ENCODE measurements at regions not wholly inside any gene's neighbourhood (a gene's known extent, or its start where the extent isn't known, plus 50 kb on each side); places are given as distances from the start of the nearest gene placed in this dataset.
A peak's percentile ranks its signal among the peaks of the same experiment; 100 is the strongest.
"Not testable (repeated sequence)": the region's sequence is repeated elsewhere in the genome, so short reads cannot be mapped to it uniquely, and the experiment has no call there.

DNA sequence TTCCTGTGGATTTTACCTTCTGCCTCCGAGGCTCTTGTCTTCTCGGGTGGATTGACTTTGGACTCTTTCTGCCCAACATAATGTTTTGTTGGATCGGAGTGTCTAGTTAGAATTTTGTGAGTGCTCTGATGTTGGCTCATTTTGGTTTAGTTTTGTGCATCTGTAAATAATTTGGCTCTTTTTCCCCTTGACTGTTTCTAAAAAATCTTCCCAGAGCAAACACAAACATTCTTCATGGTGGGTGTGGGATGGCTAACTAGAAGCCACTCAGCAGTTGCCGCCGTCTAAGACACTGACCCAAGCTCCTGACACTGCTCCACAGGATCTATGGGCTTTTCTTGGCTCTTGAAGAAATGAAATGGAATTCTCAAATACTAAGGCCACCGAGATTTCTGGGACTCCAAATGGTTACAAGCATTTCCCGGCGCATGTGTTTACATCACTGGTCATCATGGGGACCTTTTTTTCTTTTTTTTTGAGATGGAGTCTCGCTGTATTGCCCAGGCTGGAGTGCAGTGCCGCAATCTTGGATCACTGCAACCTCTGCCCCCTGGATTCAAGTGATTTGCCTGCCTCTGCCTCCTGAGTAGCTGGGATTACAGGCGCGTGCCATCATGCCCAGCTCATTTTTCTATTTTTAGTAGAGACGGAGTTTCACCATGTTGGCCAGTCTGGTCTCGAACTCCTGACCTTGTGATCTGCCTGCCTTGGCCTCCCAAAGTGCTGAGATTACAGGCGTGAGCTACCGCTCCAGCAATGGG lies 92.0 kb upstream of the FRMD1 start:
- no peak for DNase-seq (ENCODE audit: low spot score in 2 of 2)
- TF ChIP-seq, protein P1, sequence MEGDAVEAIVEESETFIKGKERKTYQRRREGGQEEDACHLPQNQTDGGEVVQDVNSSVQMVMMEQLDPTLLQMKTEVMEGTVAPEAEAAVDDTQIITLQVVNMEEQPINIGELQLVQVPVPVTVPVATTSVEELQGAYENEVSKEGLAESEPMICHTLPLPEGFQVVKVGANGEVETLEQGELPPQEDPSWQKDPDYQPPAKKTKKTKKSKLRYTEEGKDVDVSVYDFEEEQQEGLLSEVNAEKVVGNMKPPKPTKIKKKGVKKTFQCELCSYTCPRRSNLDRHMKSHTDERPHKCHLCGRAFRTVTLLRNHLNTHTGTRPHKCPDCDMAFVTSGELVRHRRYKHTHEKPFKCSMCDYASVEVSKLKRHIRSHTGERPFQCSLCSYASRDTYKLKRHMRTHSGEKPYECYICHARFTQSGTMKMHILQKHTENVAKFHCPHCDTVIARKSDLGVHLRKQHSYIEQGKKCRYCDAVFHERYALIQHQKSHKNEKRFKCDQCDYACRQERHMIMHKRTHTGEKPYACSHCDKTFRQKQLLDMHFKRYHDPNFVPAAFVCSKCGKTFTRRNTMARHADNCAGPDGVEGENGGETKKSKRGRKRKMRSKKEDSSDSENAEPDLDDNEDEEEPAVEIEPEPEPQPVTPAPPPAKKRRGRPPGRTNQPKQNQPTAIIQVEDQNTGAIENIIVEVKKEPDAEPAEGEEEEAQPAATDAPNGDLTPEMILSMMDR (IDR thresholded peaks at IDR 0.05) = no peak
- no peak for TF ChIP-seq POLR2AphosphoS5 (IDR thresholded peaks at IDR 0.05)
- TF ChIP-seq POLR2A (IDR thresholded peaks at IDR 0.05) = no peak
- H3K9me3 ChIP-seq = no peaks in the 10 kb centered on the region
- H3K27me3 ChIP-seq = no peaks in the 10 kb centered on the region
- no peaks in the 10 kb centered on the region for H3K4me1 ChIP-seq
- no peak overlapping the region for H3K27ac ChIP-seq
- H3K4me3 ChIP-seq = no peak overlapping the region
- no peaks in the 10 kb centered on the region for H3K36me3 ChIP-seq
- intact Hi-C loops (cut with DNase I; ENCODE audit: low total_unique reads) = no loop called here

DNA sequence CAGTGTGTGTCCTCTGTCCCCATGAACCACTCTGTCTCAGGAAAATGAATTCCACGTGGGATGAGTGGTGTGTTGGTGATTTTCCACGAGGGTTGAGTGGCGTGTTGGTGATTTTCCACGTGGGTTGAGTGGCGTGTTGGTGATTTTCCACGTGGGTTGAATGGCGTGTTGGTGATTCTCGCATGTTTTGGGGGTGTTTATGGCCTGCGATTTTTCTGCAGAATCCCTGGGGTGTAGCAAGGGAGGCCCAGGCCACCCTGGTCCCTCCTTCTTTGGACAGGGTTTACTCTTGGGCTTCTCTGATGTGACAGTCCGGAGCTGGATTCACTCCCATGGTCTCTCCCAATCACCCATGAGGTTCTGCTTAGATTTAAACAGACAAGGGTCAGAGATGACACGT lies 90.6 kb upstream of the FRMD1 start:
- H3K27me3 ChIP-seq = no peaks in the 10 kb centered on the region
- intact Hi-C loops (cut with DNase I; ENCODE audit: low total_unique reads) = no loop called here
- DNase-seq (ENCODE audit: low spot score in 2 of 2) = no peak

DNA sequence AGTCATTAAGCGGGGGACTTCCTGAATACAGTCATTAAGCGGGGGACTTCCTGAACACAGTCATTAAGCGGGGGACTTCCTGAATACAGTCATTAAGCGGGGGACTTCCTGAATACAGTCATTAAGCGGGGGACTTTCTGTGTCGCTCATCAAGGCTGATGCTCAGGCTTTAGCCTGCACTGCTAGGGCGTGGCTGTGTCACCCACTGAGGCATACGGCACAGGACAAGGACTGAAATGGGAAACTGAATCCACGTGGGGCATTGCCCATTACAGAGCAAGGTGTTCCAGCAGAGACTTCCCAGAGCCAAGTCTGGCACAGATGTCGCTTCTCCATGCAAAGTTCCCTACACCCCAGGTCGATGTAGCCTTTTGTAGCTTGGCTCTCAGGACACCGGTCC lies 89.9 kb upstream of the FRMD1 start:
- intact Hi-C loops (cut with DNase I; ENCODE audit: low total_unique reads); H3K4me3 ChIP-seq; H3K27me3 ChIP-seq; H3K4me1 ChIP-seq; H3K36me3 ChIP-seq; H3K9me3 ChIP-seq; H3K27ac ChIP-seq; DNase-seq (ENCODE audit: low spot score in 2 of 2): not testable (repeated sequence)

More for the DNA sequence above, 90.6 kb upstream of the FRMD1 start:
- H3K4me1 ChIP-seq = no peaks in the 10 kb centered on the region
- no peak overlapping the region for H3K27ac ChIP-seq
- H3K9me3 ChIP-seq = no peaks in the 10 kb centered on the region
- H3K4me3 ChIP-seq = no peak overlapping the region
- no peaks in the 10 kb centered on the region for H3K36me3 ChIP-seq
- TF ChIP-seq POLR2AphosphoS5 (IDR thresholded peaks at IDR 0.05) (no peak), POLR2A (IDR thresholded peaks at IDR 0.05) (no peak)
- TF ChIP-seq, protein P1 (IDR thresholded peaks at IDR 0.05) = no peak

DNA sequence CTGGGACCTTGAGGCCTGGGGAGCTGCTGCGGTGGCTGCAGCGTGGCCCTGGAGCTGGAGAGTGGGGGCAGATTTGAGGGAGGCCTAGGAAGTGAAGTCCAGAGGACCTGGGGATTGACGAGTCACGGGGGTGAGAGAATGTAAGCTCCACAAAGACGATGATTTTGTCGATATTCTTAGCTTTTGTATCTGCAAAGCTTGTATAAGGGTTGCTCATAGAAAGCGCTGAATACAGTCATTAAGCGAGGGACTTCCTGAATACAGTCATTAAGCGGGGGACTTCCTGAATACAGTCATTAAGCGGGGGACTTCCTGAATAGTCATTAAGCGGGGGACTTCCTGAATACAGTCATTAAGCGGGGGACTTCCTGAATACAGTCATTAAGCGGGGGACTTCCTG lies 89.3 kb upstream of the FRMD1 start:
- DNase-seq (ENCODE audit: low spot score in 2 of 2); H3K27me3 ChIP-seq; H3K36me3 ChIP-seq; H3K9me3 ChIP-seq; intact Hi-C loops (cut with DNase I; ENCODE audit: low total_unique reads); H3K4me1 ChIP-seq; H3K27ac ChIP-seq; H3K4me3 ChIP-seq: not testable (repeated sequence)

DNA sequence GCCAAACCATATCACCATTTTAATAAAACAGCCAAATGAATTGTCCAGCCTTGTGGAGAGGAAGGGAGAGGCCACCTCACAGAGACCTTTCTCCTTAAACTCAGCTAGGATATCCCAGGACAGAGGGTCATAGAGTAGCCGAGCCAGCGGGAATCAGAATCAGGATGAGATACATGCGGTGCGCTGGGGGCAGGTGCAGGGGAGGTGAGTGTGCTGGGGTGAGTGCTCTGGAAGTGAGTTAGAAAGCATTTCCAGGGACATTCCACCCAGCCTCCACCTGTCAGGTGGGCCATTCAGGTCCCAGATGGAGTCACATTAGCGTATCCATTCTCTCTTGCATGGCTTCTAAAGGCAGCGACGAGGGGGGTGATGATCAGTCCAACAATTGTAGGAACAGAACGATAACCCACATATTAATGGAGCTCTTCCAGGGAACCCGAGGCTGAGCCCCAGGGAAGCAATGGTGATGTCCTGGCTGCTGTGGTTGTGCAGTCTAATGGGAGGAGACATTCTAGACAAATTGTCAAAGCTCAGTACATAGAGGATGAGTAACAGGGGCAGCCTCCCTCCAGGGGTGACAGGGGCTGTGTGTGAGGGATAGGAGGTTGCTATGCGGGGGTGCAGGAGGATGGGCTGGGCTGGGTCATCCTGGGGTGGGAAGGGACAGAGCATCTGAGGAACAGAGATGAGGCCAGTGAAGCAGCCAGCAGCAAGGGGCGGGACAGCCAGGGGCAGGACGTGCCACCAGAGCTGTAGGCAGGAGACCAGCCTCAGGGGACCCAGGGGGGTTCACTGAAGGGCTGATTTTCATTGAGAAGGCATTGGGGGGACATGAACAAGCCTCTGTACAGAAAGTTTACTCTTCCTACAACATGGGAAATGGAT lies 88.7 kb upstream of the FRMD1 start:
- TF ChIP-seq POLR2A (IDR thresholded peaks at IDR 0.05) (no peak), POLR2AphosphoS5 (IDR thresholded peaks at IDR 0.05) (no peak)
- TF ChIP-seq, protein P1 (IDR thresholded peaks at IDR 0.05) = no peak
- H3K4me3 ChIP-seq = no peak overlapping the region
- H3K36me3 ChIP-seq = no peaks in the 10 kb centered on the region
- no peaks in the 10 kb centered on the region for H3K9me3 ChIP-seq
- no peak overlapping the region for H3K27ac ChIP-seq
- no peaks in the 10 kb centered on the region for H3K4me1 ChIP-seq
- DNase-seq (ENCODE audit: low spot score in 2 of 2) = peak in 1 of 2 donors; percentile 5
- intact Hi-C loops (cut with DNase I; ENCODE audit: low total_unique reads) = no loop called here
- no peaks in the 10 kb centered on the region for H3K27me3 ChIP-seq

DNA sequence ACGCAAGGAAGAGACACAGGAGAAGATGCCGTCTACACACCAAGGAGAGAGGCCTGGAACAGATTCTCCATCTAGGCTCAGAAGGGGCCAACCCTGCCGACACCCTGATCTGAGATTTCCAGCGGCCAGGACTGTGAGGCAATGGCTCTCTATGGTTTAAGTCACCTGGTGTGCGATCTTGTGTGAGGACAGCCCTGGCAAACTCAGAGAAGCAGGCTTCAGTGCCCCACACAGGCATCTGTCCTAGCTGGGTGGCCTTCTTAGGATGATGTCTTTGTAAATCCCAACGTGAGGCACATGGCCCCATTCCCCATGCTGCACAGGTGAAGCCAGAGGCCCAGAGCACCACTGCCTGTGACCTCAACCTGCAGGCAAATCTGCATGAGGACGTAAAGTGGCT lies 87.6 kb upstream of the FRMD1 start:
- Histone ChIP-seq H3K27me3 (no peaks in the 10 kb centered on the region), H3K27ac (no peak overlapping the region), H3K9me3 (no peaks in the 10 kb centered on the region), H3K36me3 (no peaks in the 10 kb centered on the region), H3K4me1 (no peaks in the 10 kb centered on the region), H3K4me3 (no peak overlapping the region)
- TF ChIP-seq, protein P1 (IDR thresholded peaks at IDR 0.05) = no peak
- TF ChIP-seq POLR2A (IDR thresholded peaks at IDR 0.05) (no peak), POLR2AphosphoS5 (IDR thresholded peaks at IDR 0.05) (no peak)
- intact Hi-C loops (cut with DNase I; ENCODE audit: low total_unique reads) = no loop called here
- DNase-seq (ENCODE audit: low spot score in 2 of 2) = no peak
